ENCODE measurements at regions not wholly inside any gene's neighbourhood (a gene's known extent, or its start where the extent isn't known, plus 50 kb on each side); places are given as distances from the start of the nearest gene placed in this dataset.

GRCh38 chr2:2823061-2823753, 492.1 kb upstream of the MYT1L start:
- TF ChIP-seq, protein P1, sequence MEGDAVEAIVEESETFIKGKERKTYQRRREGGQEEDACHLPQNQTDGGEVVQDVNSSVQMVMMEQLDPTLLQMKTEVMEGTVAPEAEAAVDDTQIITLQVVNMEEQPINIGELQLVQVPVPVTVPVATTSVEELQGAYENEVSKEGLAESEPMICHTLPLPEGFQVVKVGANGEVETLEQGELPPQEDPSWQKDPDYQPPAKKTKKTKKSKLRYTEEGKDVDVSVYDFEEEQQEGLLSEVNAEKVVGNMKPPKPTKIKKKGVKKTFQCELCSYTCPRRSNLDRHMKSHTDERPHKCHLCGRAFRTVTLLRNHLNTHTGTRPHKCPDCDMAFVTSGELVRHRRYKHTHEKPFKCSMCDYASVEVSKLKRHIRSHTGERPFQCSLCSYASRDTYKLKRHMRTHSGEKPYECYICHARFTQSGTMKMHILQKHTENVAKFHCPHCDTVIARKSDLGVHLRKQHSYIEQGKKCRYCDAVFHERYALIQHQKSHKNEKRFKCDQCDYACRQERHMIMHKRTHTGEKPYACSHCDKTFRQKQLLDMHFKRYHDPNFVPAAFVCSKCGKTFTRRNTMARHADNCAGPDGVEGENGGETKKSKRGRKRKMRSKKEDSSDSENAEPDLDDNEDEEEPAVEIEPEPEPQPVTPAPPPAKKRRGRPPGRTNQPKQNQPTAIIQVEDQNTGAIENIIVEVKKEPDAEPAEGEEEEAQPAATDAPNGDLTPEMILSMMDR (conservative IDR thresholded peaks at IDR 0.05 in 1 of 2, IDR thresholded peaks at IDR 0.05 in 1 of 2; ENCODE audit: low read depth in 1 of 2, low read length in 2 of 2) = no peak
- no peak for TF ChIP-seq EZH2 (IDR thresholded peaks at IDR 0.05; ENCODE audit: low read length, missing control alignments)

All from fibroblast of lung (primary cell).